ENCODE measurements at regions not wholly inside any gene's neighbourhood (a gene's known extent, or its start where the extent isn't known, plus 50 kb on each side); places are given as distances from the start of the nearest gene placed in this dataset.

GRCh38 chr11:80451105-80451504 is 1010.3 kb upstream of the TENM4 start:
- ChIA-PET CTCF (no interaction called here), POLR2A (no interaction called here)
- no peak for DNase-seq (ENCODE audit: extremely low spot score)
- TF ChIP-seq ELF4 (IDR thresholded peaks at IDR 0.05) (no peak), SUZ12 (IDR thresholded peaks at IDR 0.05) (no peak), ZNF384 (IDR thresholded peaks at IDR 0.05) (no peak), L3MBTL2 (conservative IDR thresholded peaks at IDR 0.05) (no peak)

GRCh38 chr11:80448709-80449108 is 1007.9 kb upstream of the TENM4 start:
- ChIA-PET POLR2A (no interaction called here), CTCF (no interaction called here)
- TF ChIP-seq, protein P1, sequence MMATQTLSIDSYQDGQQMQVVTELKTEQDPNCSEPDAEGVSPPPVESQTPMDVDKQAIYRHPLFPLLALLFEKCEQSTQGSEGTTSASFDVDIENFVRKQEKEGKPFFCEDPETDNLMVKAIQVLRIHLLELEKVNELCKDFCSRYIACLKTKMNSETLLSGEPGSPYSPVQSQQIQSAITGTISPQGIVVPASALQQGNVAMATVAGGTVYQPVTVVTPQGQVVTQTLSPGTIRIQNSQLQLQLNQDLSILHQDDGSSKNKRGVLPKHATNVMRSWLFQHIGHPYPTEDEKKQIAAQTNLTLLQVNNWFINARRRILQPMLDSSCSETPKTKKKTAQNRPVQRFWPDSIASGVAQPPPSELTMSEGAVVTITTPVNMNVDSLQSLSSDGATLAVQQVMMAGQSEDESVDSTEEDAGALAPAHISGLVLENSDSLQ (IDR thresholded peaks at IDR 0.05) = no peak
- TF ChIP-seq LEF1 (IDR thresholded peaks at IDR 0.05; ENCODE audit: borderline replicate concordance) (no peak), BHLHE40 (IDR thresholded peaks at IDR 0.05; ENCODE audit: borderline replicate concordance) (no peak), ELF4 (IDR thresholded peaks at IDR 0.05) (no peak), SP1 (IDR thresholded peaks at IDR 0.05) (no peak), FOXK2 (IDR thresholded peaks at IDR 0.05) (no peak), ARNT (IDR thresholded peaks at IDR 0.05) (no peak), CTBP1 (IDR thresholded peaks at IDR 0.05; ENCODE audit: borderline replicate concordance) (no peak), ZNF384 (IDR thresholded peaks at IDR 0.05) (no peak), FOXM1 (IDR thresholded peaks at IDR 0.05; ENCODE audit: borderline replicate concordance) (no peak), L3MBTL2 (conservative IDR thresholded peaks at IDR 0.05) (no peak), NFRKB (IDR thresholded peaks at IDR 0.05) (no peak), HDGF (IDR thresholded peaks at IDR 0.05; ENCODE audit: borderline replicate concordance) (no peak), SUZ12 (IDR thresholded peaks at IDR 0.05) (no peak), FOXA1 (IDR thresholded peaks at IDR 0.05) (no peak), TARDBP (IDR thresholded peaks at IDR 0.05) (no peak)
- no peak for DNase-seq (ENCODE audit: extremely low spot score)

- POLR2A ChIA-PET = no interaction called here
- CTCF ChIA-PET = no interaction called here
- TF ChIP-seq LEF1 (IDR thresholded peaks at IDR 0.05; ENCODE audit: borderline replicate concordance) (no peak), TARDBP (IDR thresholded peaks at IDR 0.05) (no peak), HDGF (IDR thresholded peaks at IDR 0.05; ENCODE audit: borderline replicate concordance) (no peak), BHLHE40 (IDR thresholded peaks at IDR 0.05; ENCODE audit: borderline replicate concordance) (no peak), FOXA1 (IDR thresholded peaks at IDR 0.05) (no peak), ZNF384 (IDR thresholded peaks at IDR 0.05) (no peak), NFRKB (IDR thresholded peaks at IDR 0.05) (no peak), ARNT (IDR thresholded peaks at IDR 0.05) (no peak), FOXM1 (IDR thresholded peaks at IDR 0.05; ENCODE audit: borderline replicate concordance) (no peak), SUZ12 (IDR thresholded peaks at IDR 0.05) (no peak)
- TF ChIP-seq, protein P1 (IDR thresholded peaks at IDR 0.05) = no peak
- DNase-seq (ENCODE audit: extremely low spot score) = no peak
These were observed 1002.3 kb upstream of the TENM4 start for GRCh38 chr11:80443177-80443576.

DNA sequence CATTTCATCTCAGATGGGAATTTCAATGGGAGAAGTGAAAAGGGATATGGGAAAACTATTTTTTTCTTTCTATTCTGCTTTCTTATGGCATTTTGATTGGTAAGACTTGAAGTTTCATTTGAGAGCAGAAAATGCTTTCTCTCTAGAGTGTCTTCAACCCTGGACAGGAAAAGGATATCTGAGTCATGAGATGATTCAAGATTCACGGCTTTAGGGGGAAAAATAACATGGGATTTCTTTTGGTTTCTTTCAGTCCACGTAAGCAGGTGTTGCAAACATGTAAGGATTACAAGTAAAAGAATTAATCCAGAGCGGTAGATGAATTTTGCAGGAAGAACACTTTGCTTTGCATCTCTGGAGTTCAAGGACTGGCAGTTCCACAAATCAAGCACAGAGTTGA is 1001.0 kb upstream of the TENM4 start:
- ChIA-PET CTCF (no interaction called here), POLR2A (no interaction called here)
- DNase-seq (ENCODE audit: extremely low spot score) = no peak
- TF ChIP-seq L3MBTL2 (conservative IDR thresholded peaks at IDR 0.05) (no peak), SUZ12 (IDR thresholded peaks at IDR 0.05) (no peak), FOXM1 (IDR thresholded peaks at IDR 0.05; ENCODE audit: borderline replicate concordance) (no peak), ARNT (IDR thresholded peaks at IDR 0.05) (no peak), BHLHE40 (IDR thresholded peaks at IDR 0.05; ENCODE audit: borderline replicate concordance) (no peak), CTBP1 (IDR thresholded peaks at IDR 0.05; ENCODE audit: borderline replicate concordance) (no peak), LEF1 (IDR thresholded peaks at IDR 0.05; ENCODE audit: borderline replicate concordance) (no peak), FOXA1 (IDR thresholded peaks at IDR 0.05) (no peak), TARDBP (IDR thresholded peaks at IDR 0.05) (no peak), NFRKB (IDR thresholded peaks at IDR 0.05) (no peak)

GRCh38 chr11:80440835-80441234 is 1000.0 kb upstream of the TENM4 start:
- TF ChIP-seq LEF1 (IDR thresholded peaks at IDR 0.05; ENCODE audit: borderline replicate concordance) (no peak), ZNF384 (IDR thresholded peaks at IDR 0.05) (no peak), HDGF (IDR thresholded peaks at IDR 0.05; ENCODE audit: borderline replicate concordance) (no peak), CTBP1 (IDR thresholded peaks at IDR 0.05; ENCODE audit: borderline replicate concordance) (no peak), FOXM1 (IDR thresholded peaks at IDR 0.05; ENCODE audit: borderline replicate concordance) (no peak), SUZ12 (IDR thresholded peaks at IDR 0.05) (no peak), L3MBTL2 (conservative IDR thresholded peaks at IDR 0.05) (no peak), SP1 (IDR thresholded peaks at IDR 0.05) (no peak)
- TF ChIP-seq, protein P1 (IDR thresholded peaks at IDR 0.05) = no peak
- ChIA-PET CTCF (no interaction called here), POLR2A (no interaction called here)
- no peak for DNase-seq (ENCODE audit: extremely low spot score)

DNA sequence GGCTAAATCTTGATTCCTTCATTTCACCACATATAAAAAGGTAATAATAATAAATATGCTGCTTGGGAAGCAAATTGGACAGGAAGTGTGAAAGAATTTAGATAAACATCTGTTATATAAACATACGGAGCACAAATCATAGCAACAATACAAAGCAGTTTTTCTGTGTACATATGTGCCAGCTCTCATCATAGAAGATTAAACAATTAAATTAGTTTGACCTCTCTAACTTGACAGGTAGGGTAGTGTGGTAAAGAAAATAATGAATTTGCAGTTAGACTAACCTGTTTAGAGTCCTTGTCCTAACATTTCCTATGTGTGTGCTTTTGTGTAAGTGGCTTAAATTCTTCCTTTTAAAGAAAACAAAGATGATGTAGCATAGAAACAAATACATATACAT is 995.7 kb upstream of the TENM4 start:
- TF ChIP-seq FOXK2 (IDR thresholded peaks at IDR 0.05) (no peak), L3MBTL2 (conservative IDR thresholded peaks at IDR 0.05) (no peak), ELF4 (IDR thresholded peaks at IDR 0.05) (no peak), FOXM1 (IDR thresholded peaks at IDR 0.05; ENCODE audit: borderline replicate concordance) (no peak), TARDBP (IDR thresholded peaks at IDR 0.05) (no peak), ARNT (IDR thresholded peaks at IDR 0.05) (no peak), CTBP1 (IDR thresholded peaks at IDR 0.05; ENCODE audit: borderline replicate concordance) (no peak), SP1 (IDR thresholded peaks at IDR 0.05) (no peak), BHLHE40 (IDR thresholded peaks at IDR 0.05; ENCODE audit: borderline replicate concordance) (no peak), ZNF384 (IDR thresholded peaks at IDR 0.05) (no peak), FOXA1 (IDR thresholded peaks at IDR 0.05) (no peak)
- TF ChIP-seq, protein P1 (IDR thresholded peaks at IDR 0.05) = no peak
- CTCF ChIA-PET = no interaction called here
- POLR2A ChIA-PET = no interaction called here
- DNase-seq (ENCODE audit: extremely low spot score) = no peak
